Colonic mucosa (tissue), 4 donors: ENCODE measurements at regions not wholly inside any gene's neighbourhood (a gene's known extent, or its start where the extent isn't known, plus 50 kb on each side); places are given as distances from the start of the nearest gene placed in this dataset.

ENCODE experiments used
- DNase-seq: peaks from one replicate; pipeline ENCODE4 v3.0.0-alpha.2; 2020
- H3K27ac ChIP-seq: fragments of 200-600 bp; one replicate; pipeline ENCODE4 v1.8.0; 2021
- H3K27me3 ChIP-seq: fragments of 200-600 bp; one replicate; pipeline ENCODE4 v1.8.0; 2021
- H3K36me3 ChIP-seq: fragments of 200-600 bp; one replicate; pipeline ENCODE4 v1.8.0; 2021
- H3K4me1 ChIP-seq: fragments of 200-600 bp; one replicate; pipeline ENCODE4 v1.8.0; 2021; ENCODE audit warnings: mild to moderate bottlenecking
- H3K4me3 ChIP-seq: fragments of 200-600 bp; one replicate; pipeline ENCODE4 v1.8.0; 2021
- H3K9ac ChIP-seq, 2 donors: one replicate each; pipeline ENCODE4 v1.7.0; 2013; ENCODE audit warnings: control low read depth in 2 of 2, low read depth in 2 of 2, low read length in 2 of 2
- H3K9me3 ChIP-seq: fragments of 200-600 bp; one replicate; pipeline ENCODE4 v1.8.0; 2021
- intact Hi-C: fragments of 100-400 bp; cut with DNase I; formaldehyde crosslinking; loops from one replicate; pipeline ENCODE4 v1.14.1; 2022
- TF ChIP-seq, protein P1 (sequence below): fragments of 200-600 bp; IDR thresholded peaks from one replicate; pipeline ENCODE4 v1.8.0; 2022; ENCODE audit warnings: antibody characterized with exemption, mild to moderate bottlenecking
- donor health status: healthy.
- donor health status: DM: no; HTN: no; CAD: no.
- donor health status: DM: no; HTN: no; CAD: no.

DNA sequence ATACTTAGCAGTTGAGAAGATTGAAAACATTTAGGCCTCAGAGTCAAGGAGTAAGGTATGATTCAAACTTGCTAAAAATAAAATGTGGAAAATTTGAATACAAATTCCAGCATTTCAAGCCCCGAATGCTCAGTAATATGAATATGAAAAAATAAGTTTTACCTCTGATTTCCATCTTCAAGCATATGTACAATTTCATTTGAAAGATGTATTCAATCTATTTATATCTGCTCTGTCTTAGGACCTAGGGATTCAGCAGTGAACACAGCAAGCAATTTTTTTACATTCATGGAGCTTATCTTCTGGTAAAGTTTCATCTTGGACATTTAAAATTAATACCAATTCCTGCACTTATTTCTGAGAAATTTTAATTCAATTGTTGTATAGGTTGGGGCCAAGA is 262.7 kb upstream of the FOXQ1 start:
- Histone ChIP-seq H3K27ac (no peak overlapping the region), H3K36me3 (no peaks in the 10 kb centered on the region), H3K4me1 (peaks cover 3% of the 10 kb centered on the region), H3K4me3 (no peak overlapping the region), H3K9ac (no peak overlapping the region), H3K27me3 (no peaks in the 10 kb centered on the region), H3K9me3 (no peaks in the 10 kb centered on the region)
- no peak for DNase-seq
- intact Hi-C loops = no loop called here
- TF ChIP-seq, protein P1, sequence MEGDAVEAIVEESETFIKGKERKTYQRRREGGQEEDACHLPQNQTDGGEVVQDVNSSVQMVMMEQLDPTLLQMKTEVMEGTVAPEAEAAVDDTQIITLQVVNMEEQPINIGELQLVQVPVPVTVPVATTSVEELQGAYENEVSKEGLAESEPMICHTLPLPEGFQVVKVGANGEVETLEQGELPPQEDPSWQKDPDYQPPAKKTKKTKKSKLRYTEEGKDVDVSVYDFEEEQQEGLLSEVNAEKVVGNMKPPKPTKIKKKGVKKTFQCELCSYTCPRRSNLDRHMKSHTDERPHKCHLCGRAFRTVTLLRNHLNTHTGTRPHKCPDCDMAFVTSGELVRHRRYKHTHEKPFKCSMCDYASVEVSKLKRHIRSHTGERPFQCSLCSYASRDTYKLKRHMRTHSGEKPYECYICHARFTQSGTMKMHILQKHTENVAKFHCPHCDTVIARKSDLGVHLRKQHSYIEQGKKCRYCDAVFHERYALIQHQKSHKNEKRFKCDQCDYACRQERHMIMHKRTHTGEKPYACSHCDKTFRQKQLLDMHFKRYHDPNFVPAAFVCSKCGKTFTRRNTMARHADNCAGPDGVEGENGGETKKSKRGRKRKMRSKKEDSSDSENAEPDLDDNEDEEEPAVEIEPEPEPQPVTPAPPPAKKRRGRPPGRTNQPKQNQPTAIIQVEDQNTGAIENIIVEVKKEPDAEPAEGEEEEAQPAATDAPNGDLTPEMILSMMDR = no peak

DNA sequence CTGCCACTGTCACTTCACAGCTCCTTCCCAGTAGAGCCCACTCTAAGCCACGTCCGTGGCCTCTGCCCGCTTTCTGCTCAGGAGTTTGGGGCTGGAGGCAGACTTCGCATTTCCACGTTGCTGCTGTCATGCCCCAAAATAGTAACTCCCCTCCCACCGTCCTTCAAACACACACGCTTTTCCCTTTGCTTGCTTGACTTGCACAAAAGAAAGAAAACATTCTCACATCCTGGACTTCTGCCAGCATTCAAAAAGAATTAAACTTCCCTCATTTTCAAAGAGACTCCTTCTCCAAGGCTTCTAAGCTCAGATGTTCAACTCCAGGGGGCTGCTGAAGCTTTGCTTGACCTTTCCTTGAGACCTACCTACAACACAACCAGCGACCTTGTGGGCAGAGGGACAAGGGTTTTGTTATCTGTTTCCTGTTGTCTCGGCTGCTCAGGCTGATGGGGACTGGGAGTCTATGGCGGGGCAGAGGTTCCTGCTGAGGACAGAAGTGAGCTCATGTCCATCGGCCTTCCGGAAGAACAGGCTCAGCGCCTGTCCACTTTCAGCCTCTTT is 263.8 kb upstream of the FOXQ1 start:
- Histone ChIP-seq H3K4me1 (peaks cover 3% of the 10 kb centered on the region), H3K4me3 (no peak overlapping the region), H3K9me3 (no peaks in the 10 kb centered on the region), H3K27me3 (no peaks in the 10 kb centered on the region), H3K9ac (no peak overlapping the region), H3K36me3 (no peaks in the 10 kb centered on the region), H3K27ac (no peak overlapping the region)
- intact Hi-C loops = no loop called here
- TF ChIP-seq, protein P1 = no peak
- DNase-seq = no peak

DNA sequence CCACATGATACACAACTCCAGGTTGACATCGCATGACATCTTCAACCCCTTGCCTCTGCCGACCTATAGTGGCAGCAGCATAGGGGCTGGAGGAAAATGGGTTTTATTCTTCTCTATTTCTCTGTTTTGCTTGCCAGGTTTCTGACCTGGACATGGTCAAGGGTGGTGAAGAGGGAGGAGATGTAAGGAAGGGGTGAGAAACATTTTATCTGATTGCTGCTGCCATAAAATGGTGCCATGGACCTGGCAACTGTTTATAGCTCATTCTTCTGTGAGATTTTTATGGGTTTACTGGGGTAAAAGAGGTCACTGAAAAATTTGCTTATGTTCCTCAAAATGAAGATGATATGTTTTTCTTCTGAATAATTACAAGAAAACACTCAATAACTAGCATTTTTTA is 266.7 kb upstream of the FOXQ1 start:
- peaks cover 3% of the 10 kb centered on the region for H3K4me1 ChIP-seq
- no peak overlapping the region for H3K4me3 ChIP-seq
- intact Hi-C loops = no loop called here
- DNase-seq = no peak
- TF ChIP-seq, protein P1 = no peak
- H3K9ac ChIP-seq = no peak overlapping the region
- no peaks in the 10 kb centered on the region for H3K36me3 ChIP-seq
- H3K27ac ChIP-seq = no peak overlapping the region
- H3K9me3 ChIP-seq = no peaks in the 10 kb centered on the region
- no peaks in the 10 kb centered on the region for H3K27me3 ChIP-seq

DNA sequence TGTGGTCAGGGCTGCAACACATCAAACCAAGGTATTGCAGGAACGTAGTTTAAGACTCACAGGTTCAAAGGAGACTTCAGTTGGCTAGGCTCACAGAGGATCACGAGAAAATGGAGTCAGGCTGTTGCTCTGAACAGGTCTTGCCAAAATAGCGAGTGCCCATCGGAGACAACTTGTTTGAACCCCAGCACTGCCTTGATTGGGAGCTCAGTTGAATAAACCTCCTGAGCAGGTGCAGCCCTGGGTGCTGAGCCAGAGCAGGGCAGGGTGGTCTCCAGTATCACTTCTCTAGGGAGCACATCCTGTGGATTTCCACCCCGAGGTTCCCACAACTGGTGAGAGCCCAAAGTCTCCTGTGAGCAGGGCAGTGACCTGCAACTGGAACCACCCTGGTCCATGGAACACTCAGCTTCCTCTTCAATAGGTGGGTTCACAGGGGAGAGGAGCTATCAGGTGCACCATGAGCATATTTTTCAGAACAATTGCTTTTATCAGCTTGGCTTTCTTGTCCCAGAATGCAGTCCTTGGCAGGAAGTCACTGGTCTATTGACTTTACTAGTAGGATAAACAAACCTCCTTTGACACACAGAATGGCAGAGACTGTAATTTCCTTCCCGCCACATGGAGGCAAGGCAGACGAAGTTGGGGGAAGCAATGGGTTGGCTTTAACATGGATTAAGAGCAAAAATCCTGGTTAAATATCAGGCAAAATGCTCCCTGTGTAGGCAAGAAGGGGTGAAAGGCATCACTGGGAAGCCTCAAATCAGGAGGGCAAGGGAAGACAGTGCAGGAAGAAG is 267.7 kb upstream of the FOXQ1 start:
- intact Hi-C loops = no loop called here
- Histone ChIP-seq H3K4me3 (no peak overlapping the region), H3K27ac (no peak overlapping the region), H3K27me3 (no peaks in the 10 kb centered on the region), H3K4me1 (peaks cover 3% of the 10 kb centered on the region), H3K9me3 (no peaks in the 10 kb centered on the region), H3K36me3 (no peaks in the 10 kb centered on the region), H3K9ac (no peak overlapping the region)
- DNase-seq = peak; percentile 47
- TF ChIP-seq, protein P1 = peak; percentile 17

DNA sequence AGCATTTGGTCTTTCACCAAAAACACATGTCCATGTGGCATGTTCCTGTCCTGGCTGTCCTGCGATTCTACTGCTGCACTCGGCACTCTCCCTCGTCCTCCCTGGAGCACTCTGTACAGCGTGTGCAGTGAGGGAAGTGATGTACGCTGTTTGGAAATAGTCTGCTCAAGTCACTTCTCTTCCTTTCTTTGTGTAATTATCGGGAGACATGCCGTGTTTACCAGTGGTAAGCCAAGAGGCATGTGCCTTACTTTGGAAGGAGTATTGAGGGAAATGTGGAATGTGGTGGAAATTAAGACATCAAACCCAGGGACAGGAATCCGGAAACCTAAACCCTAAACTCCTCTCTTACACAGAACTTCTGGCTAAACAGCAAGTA is 268.5 kb upstream of the FOXQ1 start:
- Histone ChIP-seq H3K27ac (no peak overlapping the region), H3K9ac (no peak overlapping the region)
- intact Hi-C loops = no loop called here

More for the DNA sequence above, 268.5 kb upstream of the FOXQ1 start:
- DNase-seq = no peak
- Histone ChIP-seq H3K9me3 (no peaks in the 10 kb centered on the region), H3K36me3 (no peaks in the 10 kb centered on the region), H3K4me3 (no peak overlapping the region), H3K27me3 (no peaks in the 10 kb centered on the region), H3K4me1 (peaks cover 3% of the 10 kb centered on the region)
- TF ChIP-seq, protein P1 = no peak
